H1 (cell line): ENCODE measurements at regions not wholly inside any gene's neighbourhood (a gene's known extent, or its start where the extent isn't known, plus 50 kb on each side); places are given as distances from the start of the nearest gene placed in this dataset.

Experiments
- CHD7 ChIP-seq: fragments of 300-600 bp; sonication (generic); IDR thresholded peaks from 2 replicates; pipeline ENCODE4 v1.7.1; 2012; ENCODE audit warnings: low read length, moderate library complexity, mild to moderate bottlenecking, inconsistent platforms; ENCODE audit not compliant: insufficient replicate concordance

- TF ChIP-seq CHD7 = no peak
These were observed 74.5 kb upstream of the WWC1 start (continued) for GRCh38 chr5:168216989-168217388.
